Coronary artery (tissue), 2 donors: ENCODE measurements at regions not wholly inside any gene's neighbourhood (a gene's known extent, or its start where the extent isn't known, plus 50 kb on each side); places are given as distances from the start of the nearest gene placed in this dataset.

ENCODE experiments used
- DNase-seq: peaks from one replicate; pipeline ENCODE4 v3.0.0-alpha.2; 2017; ENCODE audit warnings: low spot score
- H3K27ac ChIP-seq, 2 donors: fragments of 200-600 bp; sonication (generic); one replicate each; pipeline ENCODE4 v1.5.1; 2016 to 2019
- H3K4me3 ChIP-seq: fragments of 200-600 bp; sonication (generic); 2 replicates; pipeline ENCODE4 v1.5.1; 2016; ENCODE audit warnings: mild to moderate bottlenecking, moderate library complexity
- CTCF ChIP-seq: fragments of 200-600 bp; sonication (generic); IDR thresholded peaks from one replicate; pipeline ENCODE4 v1.5.1; 2019; ENCODE audit warnings: antibody characterized with exemption

- TF ChIP-seq CTCF: no peak
- no peak for DNase-seq
- H3K27ac ChIP-seq: no peak overlapping the region
- H3K4me3 ChIP-seq: no peak overlapping the region
These were observed 551.5 kb downstream of the RIT2 start for GRCh38 chr18:42563995-42564394.

GRCh38 chr18:42564761-42565160 is 550.7 kb downstream of the RIT2 start:
- no peak for DNase-seq
- H3K4me3 ChIP-seq: no peak overlapping the region
- TF ChIP-seq CTCF: no peak
- no peak overlapping the region for H3K27ac ChIP-seq

- no peak overlapping the region for H3K27ac ChIP-seq
These were observed 546.7 kb downstream of the RIT2 start for GRCh38 chr18:42568773-42569172.

GRCh38 chr18:42574871-42575270 is 540.6 kb downstream of the RIT2 start:
- H3K4me3 ChIP-seq: no peak overlapping the region
- no peak overlapping the region for H3K27ac ChIP-seq
- TF ChIP-seq CTCF: no peak
- no peak for DNase-seq

More at GRCh38 chr18:42568773-42569172, 546.7 kb downstream of the RIT2 start:
- no peak overlapping the region for H3K4me3 ChIP-seq
- no peak for TF ChIP-seq CTCF
- no peak for DNase-seq

GRCh38 chr18:42576124-42576523 is 539.4 kb downstream of the RIT2 start:
- DNase-seq: no peak

GRCh38 chr18:42578792-42579191 is 536.7 kb downstream of the RIT2 start:
- TF ChIP-seq CTCF: no peak
- H3K27ac ChIP-seq: no peak overlapping the region
- no peak for DNase-seq

More at GRCh38 chr18:42576124-42576523, 539.4 kb downstream of the RIT2 start:
- no peak overlapping the region for H3K4me3 ChIP-seq
- TF ChIP-seq CTCF: no peak
- no peak overlapping the region for H3K27ac ChIP-seq

GRCh38 chr18:42582266-42582665 is 533.2 kb downstream of the RIT2 start:
- no peak for TF ChIP-seq CTCF
- H3K27ac ChIP-seq: no peak overlapping the region
- H3K4me3 ChIP-seq: no peak overlapping the region
- no peak for DNase-seq

More at GRCh38 chr18:42578792-42579191, 536.7 kb downstream of the RIT2 start:
- no peak overlapping the region for H3K4me3 ChIP-seq
